T-helper 17 cell (primary cell): ENCODE measurements at regions not wholly inside any gene's neighbourhood (a gene's known extent, or its start where the extent isn't known, plus 50 kb on each side); places are given as distances from the start of the nearest gene placed in this dataset.
"Not testable (repeated sequence)": the region's sequence is repeated elsewhere in the genome, so short reads cannot be mapped to it uniquely, and the experiment has no call there.

Source experiments
- ATAC-seq: fragments of 150-1000 bp; cut with Tn5 transposase; 2 replicates; pipeline ENCODE4 v1.10.0; 2021; ENCODE audit warnings: mild to moderate bottlenecking, moderate library complexity
- DNase-seq, 3 donors: peaks; one replicate each; pipeline versions ENCODE4 v3.0.0 to v3.0.0-alpha.2; 2020 to 2021
- H3K9me3 ChIP-seq: one replicate; pipeline ENCODE4 v1.7.0; 2013; ENCODE audit warnings: low read length, mild to moderate bottlenecking; ENCODE audit not compliant: control insufficient read depth, poor library complexity, severe bottlenecking
- H3K27ac Mint-ChIP-seq: one replicate; pipeline ENCODE4 v1.8.0; 2022; ENCODE audit warnings: mild to moderate bottlenecking, moderate library complexity, mixed read lengths
- H3K27me3 Mint-ChIP-seq: one replicate; pipeline ENCODE4 v1.8.0; 2022; ENCODE audit warnings: mixed read lengths
- H3K36me3 Mint-ChIP-seq: one replicate; pipeline ENCODE4 v1.8.0; 2022; ENCODE audit warnings: low read depth, mixed read lengths
- H3K4me1 Mint-ChIP-seq: one replicate; pipeline ENCODE4 v1.8.0; 2022; ENCODE audit warnings: mild to moderate bottlenecking, mixed read lengths
- H3K4me3 Mint-ChIP-seq: one replicate; pipeline ENCODE4 v1.8.0; 2022; ENCODE audit warnings: mild to moderate bottlenecking, moderate library complexity, mixed read lengths

DNA sequence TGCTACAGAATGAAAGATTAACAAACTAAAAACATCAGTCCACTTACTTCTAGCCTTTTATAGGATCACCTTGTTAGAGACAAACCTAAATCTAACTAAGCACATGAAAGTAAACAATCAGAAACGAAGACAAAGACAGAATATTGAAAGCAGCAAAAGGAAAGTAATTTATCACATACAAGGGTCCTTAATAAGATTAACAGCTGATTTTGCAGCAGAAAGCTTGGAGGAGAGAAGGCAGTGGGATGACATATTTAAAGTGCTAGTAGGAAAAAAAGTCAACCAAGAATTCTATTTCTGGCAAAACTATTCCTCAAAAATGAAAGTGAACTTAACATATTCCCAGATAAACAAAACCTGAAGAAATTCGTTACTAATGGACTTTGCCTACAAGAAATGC is 286.4 kb downstream of the RWDD3 start:
- no peak for DNase-seq
- no peaks in the 10 kb centered on the region for H3K9me3 ChIP-seq
- no peak for ATAC-seq
- H3K4me3 Mint-ChIP-seq = no peak overlapping the region
- H3K27me3 Mint-ChIP-seq = no peaks in the 10 kb centered on the region
- no peaks in the 10 kb centered on the region for H3K36me3 Mint-ChIP-seq
- no peaks in the 10 kb centered on the region for H3K4me1 Mint-ChIP-seq
- no peak overlapping the region for H3K27ac Mint-ChIP-seq

DNA sequence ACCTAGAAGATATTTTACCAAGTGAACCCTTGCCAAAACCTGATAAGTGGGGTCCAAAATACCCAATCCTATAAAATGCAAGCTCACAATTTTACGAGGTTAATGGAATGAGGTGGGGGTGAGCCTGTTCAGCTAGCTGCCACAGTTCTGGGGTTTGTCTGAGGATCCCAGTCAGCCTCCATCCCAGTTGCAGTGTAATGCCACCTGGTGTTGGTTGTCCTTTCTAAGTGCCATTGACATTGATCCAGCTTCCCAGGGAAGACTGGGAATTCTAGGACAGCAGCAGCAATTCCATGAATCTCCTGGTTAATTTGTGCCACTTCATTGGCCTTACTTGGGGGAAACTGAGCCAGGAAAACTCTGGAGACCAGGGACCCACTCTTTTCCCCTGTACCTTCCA is 298.3 kb downstream of the RWDD3 start:
- no peak overlapping the region for H3K4me3 Mint-ChIP-seq
- DNase-seq (no peak), ATAC-seq (no peak)
- H3K36me3 Mint-ChIP-seq = no peaks in the 10 kb centered on the region
- no peaks in the 10 kb centered on the region for H3K27me3 Mint-ChIP-seq
- H3K9me3 ChIP-seq = no peaks in the 10 kb centered on the region
- no peak overlapping the region for H3K27ac Mint-ChIP-seq
- H3K4me1 Mint-ChIP-seq = no peaks in the 10 kb centered on the region

DNA sequence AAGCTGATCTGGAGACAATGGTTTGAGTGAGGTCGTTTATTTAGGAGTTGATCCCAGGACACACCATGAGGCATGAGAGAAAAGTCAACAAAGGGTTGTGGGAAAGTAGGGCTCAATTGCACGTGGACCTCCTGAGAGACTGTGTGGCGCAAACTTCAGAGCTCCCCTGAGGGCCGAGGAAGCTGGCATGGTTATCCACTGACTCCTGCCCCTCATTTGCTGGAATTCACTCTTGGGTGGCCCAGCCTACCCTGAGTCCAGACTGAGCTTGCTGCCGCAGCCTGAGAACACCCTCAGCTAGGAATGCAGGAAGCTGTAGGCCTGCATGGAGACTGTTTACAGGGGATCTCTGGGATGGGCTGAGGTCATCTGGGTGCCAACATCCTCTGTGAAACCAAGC is 301.0 kb downstream of the RWDD3 start:
- no peaks in the 10 kb centered on the region for H3K27me3 Mint-ChIP-seq
- no peak for ATAC-seq
- H3K9me3 ChIP-seq = no peaks in the 10 kb centered on the region
- no peaks in the 10 kb centered on the region for H3K36me3 Mint-ChIP-seq
- no peak overlapping the region for H3K27ac Mint-ChIP-seq
- no peak overlapping the region for H3K4me3 Mint-ChIP-seq
- DNase-seq = no peak
- no peaks in the 10 kb centered on the region for H3K4me1 Mint-ChIP-seq

DNA sequence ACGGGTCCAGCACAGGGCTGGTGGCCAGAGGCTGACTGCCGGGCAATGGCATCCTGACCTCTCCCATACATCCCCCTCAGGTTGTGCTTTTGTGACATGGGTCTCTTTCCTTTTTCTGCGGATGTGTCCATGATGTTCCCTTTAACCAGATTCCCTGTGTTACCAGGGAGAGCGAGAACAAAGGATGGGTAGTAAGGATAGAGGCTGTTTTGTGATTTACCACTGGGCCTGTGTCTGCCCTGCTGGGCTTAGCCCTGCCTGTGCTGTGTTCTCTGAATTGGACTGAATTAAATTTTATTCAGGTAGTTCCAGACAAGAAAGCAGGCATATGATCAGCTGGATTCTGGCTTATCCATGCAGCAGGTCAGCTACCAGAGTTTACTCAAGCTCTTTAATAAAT is 301.6 kb downstream of the RWDD3 start:
- ATAC-seq (no peak), DNase-seq (no peak)
- H3K4me3 Mint-ChIP-seq = no peak overlapping the region
- H3K27ac Mint-ChIP-seq = no peak overlapping the region
- H3K4me1 Mint-ChIP-seq = no peaks in the 10 kb centered on the region
- no peaks in the 10 kb centered on the region for H3K9me3 ChIP-seq
- H3K27me3 Mint-ChIP-seq = no peaks in the 10 kb centered on the region
- H3K36me3 Mint-ChIP-seq = no peaks in the 10 kb centered on the region

DNA sequence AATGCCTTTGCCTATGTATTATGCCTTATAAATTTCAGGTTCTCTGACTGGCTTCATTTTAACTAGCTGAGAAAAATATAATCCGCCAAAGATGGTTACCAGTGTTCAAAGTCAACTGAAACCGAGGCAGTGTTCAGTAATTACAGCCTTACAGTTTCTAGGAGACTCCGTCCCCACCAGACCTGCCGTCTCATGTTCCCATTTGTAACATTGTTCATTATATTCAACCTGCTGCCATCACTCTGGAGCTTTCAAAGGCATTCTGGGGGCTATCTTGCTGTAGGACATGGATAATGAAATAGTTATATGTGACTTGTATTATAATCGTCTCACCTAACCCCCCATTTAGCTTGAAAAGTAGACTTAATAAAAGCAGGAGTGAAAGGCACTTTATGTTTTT is 302.5 kb downstream of the RWDD3 start:
- no peak overlapping the region for H3K4me3 Mint-ChIP-seq
- no peaks in the 10 kb centered on the region for H3K27me3 Mint-ChIP-seq
- H3K36me3 Mint-ChIP-seq = no peaks in the 10 kb centered on the region
- no peak for ATAC-seq
- H3K27ac Mint-ChIP-seq = no peak overlapping the region
- no peaks in the 10 kb centered on the region for H3K4me1 Mint-ChIP-seq
- H3K9me3 ChIP-seq = no peaks in the 10 kb centered on the region
- no peak for DNase-seq

DNA sequence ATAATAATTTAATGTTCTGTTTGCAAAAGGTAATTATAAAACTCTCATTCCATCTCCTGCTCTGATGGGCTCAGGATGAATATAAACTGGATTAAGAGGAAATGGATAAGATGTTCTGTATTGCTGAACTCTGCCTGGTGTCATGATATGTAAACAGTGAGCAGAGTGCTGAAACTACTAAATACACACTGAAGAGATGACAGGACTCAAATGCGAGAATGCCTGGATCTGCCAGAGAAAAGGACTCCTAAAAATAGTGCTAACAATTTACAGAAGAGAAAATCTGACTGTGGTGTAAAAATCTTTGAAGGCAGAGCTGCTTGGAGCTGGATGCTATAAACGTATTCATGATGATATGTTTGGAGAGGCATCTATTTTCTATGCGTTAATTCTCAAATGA is 303.2 kb downstream of the RWDD3 start:
- ATAC-seq (no peak), DNase-seq (no peak)
- H3K36me3 Mint-ChIP-seq = no peaks in the 10 kb centered on the region
- H3K9me3 ChIP-seq = no peaks in the 10 kb centered on the region
- no peak overlapping the region for H3K27ac Mint-ChIP-seq
- no peak overlapping the region for H3K4me3 Mint-ChIP-seq
- no peaks in the 10 kb centered on the region for H3K27me3 Mint-ChIP-seq
- no peaks in the 10 kb centered on the region for H3K4me1 Mint-ChIP-seq

DNA sequence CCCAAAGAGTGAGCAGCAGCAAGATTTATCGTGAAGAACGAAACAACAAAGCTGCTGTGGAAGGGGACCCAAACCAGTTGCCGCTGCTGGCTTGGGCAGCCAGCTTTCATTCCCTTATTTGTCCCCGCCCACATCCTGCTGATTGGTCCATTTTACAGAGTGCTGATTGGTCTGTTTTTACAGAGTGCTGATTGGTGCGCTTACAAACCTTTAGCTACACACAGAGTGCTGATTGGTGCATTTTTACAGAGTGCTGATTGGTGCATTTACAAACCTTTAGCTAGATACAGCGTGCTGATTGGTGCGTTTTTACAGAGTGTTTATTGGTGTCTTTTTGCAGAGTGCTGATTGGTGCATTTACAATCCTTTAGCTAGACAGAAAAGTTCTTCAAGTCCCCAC is 304.2 kb downstream of the RWDD3 start:
- not testable (repeated sequence) for ATAC-seq, H3K27ac Mint-ChIP-seq, H3K4me1 Mint-ChIP-seq, H3K27me3 Mint-ChIP-seq, H3K4me3 Mint-ChIP-seq, H3K36me3 Mint-ChIP-seq, H3K9me3 ChIP-seq, DNase-seq

DNA sequence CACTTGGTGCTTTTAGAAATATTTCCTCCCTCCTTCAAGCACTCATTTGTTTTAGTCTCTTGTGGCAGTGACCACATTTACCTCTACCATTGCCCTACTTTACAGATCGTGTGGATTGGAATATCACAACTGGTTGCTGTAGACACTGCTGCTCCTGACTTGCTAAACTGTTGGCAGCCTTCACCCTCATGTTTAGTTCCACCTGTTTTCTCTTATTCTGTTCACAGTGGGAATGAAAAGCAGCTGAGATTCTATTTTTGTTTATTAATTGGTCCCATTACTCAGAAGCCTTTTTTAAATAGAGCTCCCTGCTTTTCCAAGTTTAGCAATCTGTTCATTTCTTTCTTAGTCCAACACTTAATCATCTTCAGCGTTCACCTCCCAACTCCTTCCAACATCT is 308.9 kb downstream of the RWDD3 start:
- H3K9me3 ChIP-seq = no peaks in the 10 kb centered on the region
- no peak overlapping the region for H3K4me3 Mint-ChIP-seq
- H3K4me1 Mint-ChIP-seq = no peaks in the 10 kb centered on the region
- no peaks in the 10 kb centered on the region for H3K36me3 Mint-ChIP-seq
- DNase-seq = no peak
- ATAC-seq = no peak
- H3K27ac Mint-ChIP-seq = no peak overlapping the region
- H3K27me3 Mint-ChIP-seq = no peaks in the 10 kb centered on the region

DNA sequence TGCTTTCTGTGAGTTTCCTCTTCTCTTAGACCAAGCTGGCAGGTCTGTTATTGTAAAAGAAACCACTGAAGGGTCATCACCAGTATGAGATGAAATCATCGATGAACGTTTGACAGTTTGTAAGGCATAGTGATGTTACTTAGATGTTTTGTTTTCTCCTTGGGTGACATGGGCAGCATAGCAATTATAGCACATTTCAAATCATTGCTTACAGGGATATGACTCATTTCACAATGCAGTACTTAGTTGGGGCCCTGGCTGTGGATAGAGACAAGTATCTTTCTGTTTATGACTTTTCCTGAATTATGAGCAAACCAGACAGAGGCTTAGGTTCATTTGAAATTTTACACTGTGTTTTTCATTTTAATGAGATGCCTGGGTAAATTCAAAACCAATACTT is 313.0 kb downstream of the RWDD3 start:
- no peak overlapping the region for H3K27ac Mint-ChIP-seq
- no peak for DNase-seq
- H3K4me3 Mint-ChIP-seq = no peak overlapping the region
- ATAC-seq = no peak
- no peaks in the 10 kb centered on the region for H3K9me3 ChIP-seq
- no peaks in the 10 kb centered on the region for H3K27me3 Mint-ChIP-seq
- H3K36me3 Mint-ChIP-seq = no peaks in the 10 kb centered on the region
- H3K4me1 Mint-ChIP-seq = no peaks in the 10 kb centered on the region

DNA sequence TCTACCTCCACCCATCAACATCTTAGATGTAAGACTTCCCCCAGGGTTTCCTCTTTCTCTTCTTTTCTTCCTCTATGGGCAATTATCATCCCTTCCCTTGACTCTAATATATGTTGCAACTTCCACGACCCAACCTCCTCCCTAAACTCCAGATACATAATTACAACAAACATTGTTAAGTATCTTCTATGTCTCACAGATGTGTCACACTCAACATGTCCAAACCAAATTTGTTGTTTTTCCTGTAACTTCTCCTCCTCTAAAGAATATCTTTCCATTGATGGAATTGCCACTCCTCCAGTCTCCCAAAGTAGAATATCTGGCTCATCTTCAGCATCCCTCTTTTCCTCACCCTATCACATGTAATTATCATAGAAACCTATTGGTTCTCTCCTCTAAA is 314.2 kb downstream of the RWDD3 start:
- DNase-seq (no peak), ATAC-seq (no peak)
- H3K4me3 Mint-ChIP-seq = no peak overlapping the region
- no peak overlapping the region for H3K27ac Mint-ChIP-seq
- no peaks in the 10 kb centered on the region for H3K27me3 Mint-ChIP-seq
- H3K36me3 Mint-ChIP-seq = no peaks in the 10 kb centered on the region
- no peaks in the 10 kb centered on the region for H3K4me1 Mint-ChIP-seq
- no peaks in the 10 kb centered on the region for H3K9me3 ChIP-seq

DNA sequence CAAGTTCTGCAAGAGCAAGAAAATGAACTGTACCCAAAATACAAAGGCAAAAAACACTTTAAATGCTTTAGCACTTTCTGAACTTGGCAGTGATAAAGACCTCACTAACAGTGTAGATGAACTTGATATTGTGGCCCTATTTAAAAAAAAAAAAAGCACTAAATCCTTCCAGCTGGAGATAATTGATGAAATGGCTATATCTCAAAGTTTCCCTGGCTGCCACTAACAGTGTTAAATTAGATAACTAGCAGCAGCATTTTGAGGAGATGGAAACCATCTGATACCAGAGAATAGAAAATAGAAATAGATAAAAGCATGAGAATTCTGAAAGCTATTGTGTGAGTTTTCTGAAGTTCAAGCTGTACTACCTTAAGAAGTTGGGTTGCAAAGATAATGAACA is 317.2 kb downstream of the RWDD3 start:
- no peak overlapping the region for H3K4me3 Mint-ChIP-seq
- H3K27me3 Mint-ChIP-seq = no peaks in the 10 kb centered on the region
- DNase-seq = no peak
- H3K4me1 Mint-ChIP-seq = no peaks in the 10 kb centered on the region
- H3K36me3 Mint-ChIP-seq = no peaks in the 10 kb centered on the region
- no peak for ATAC-seq
- no peaks in the 10 kb centered on the region for H3K9me3 ChIP-seq
- no peak overlapping the region for H3K27ac Mint-ChIP-seq

DNA sequence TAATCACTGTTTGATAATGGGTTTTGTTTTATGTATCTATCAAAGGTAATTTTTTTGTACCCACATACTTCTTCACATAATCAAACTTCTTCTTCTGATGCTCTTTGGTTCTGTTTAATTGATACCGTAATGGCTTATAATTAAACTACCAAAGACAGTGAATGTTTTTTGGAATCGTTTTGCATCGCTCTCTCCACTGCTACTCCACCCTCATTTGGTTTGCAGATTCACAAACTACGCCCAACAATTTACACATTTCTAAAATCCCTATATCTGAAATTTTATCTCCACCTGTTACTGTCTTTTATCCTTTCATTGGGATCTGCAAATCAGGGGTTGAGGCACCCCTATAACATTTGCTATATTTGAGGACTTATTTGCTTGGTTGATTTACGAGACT is 319.6 kb downstream of the RWDD3 start:
- ATAC-seq (no peak), DNase-seq (no peak)
- H3K27me3 Mint-ChIP-seq = no peaks in the 10 kb centered on the region
- no peaks in the 10 kb centered on the region for H3K4me1 Mint-ChIP-seq
- no peaks in the 10 kb centered on the region for H3K9me3 ChIP-seq
- H3K4me3 Mint-ChIP-seq = no peak overlapping the region
- no peaks in the 10 kb centered on the region for H3K36me3 Mint-ChIP-seq
- H3K27ac Mint-ChIP-seq = no peak overlapping the region

DNA sequence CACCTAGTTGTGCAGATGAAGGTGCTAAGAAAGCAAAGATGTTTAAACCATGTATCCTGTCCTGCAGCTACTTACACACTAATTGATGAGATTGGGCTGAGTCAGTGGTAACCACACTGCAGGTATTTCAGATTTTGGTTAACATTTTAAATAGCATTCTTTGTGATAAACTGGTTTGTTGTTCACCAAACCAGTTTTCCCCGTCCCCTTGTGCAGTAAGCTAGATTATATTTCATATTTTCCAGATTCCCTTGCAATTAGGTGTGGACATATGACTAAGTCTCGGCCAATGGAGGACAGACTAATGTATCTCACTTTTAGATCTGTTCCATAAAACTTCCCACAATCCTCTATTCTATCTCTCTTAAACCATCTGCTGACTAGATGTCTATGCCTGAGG is 320.4 kb downstream of the RWDD3 start:
- no peak overlapping the region for H3K27ac Mint-ChIP-seq
- no peaks in the 10 kb centered on the region for H3K9me3 ChIP-seq
- no peaks in the 10 kb centered on the region for H3K4me1 Mint-ChIP-seq
- H3K27me3 Mint-ChIP-seq = no peaks in the 10 kb centered on the region
- H3K36me3 Mint-ChIP-seq = no peaks in the 10 kb centered on the region
- no peak for DNase-seq
- no peak overlapping the region for H3K4me3 Mint-ChIP-seq
- ATAC-seq = no peak

DNA sequence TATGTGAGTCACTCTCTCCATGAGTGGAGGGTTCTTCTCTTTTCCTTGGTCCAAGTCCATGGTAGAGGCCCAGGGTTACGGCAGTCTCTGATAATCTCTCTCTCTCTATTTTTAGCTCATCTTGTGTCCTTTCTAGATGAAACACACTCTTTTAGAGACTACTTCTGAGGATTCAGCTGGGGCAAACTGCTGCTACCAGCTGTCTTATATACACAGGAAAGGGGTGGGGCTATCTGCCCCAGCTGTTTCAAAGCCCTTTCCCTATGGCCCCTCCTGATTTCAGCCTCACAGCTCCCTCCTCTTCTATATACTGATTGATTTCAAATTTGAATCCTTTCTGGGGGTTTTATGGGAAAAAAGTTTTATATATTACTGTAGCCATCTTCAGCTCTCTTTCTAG is 324.8 kb downstream of the RWDD3 start:
- Mint-ChIP-seq H3K4me3 (no peak overlapping the region), H3K4me1 (no peaks in the 10 kb centered on the region), H3K27ac (no peak overlapping the region), H3K36me3 (no peaks in the 10 kb centered on the region), H3K27me3 (no peaks in the 10 kb centered on the region)
- ATAC-seq = no peak
- DNase-seq = no peak
- no peaks in the 10 kb centered on the region for H3K9me3 ChIP-seq

DNA sequence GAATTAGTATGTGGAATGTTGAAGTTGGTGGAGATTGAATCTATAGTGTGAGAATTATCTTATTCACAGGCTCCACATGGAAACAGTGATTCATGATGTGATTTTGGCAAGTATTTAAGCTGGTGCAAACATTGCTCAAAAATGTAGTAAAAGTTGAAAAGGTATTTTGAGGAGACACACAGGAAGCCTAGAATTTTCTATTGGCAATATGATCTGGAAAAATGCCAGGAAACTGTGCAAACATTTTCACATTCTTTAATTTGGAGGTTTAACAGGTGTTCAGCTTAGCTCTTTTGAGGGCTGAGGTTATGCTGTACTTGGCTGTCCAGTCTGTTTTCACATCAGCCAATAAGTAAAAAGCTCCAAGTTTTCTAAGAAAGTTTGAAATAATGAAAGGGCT is 327.3 kb downstream of the RWDD3 start:
- H3K9me3 ChIP-seq = no peaks in the 10 kb centered on the region
- ATAC-seq (no peak), DNase-seq (no peak)
- no peak overlapping the region for H3K27ac Mint-ChIP-seq
- no peak overlapping the region for H3K4me3 Mint-ChIP-seq
- H3K4me1 Mint-ChIP-seq = no peaks in the 10 kb centered on the region
- no peaks in the 10 kb centered on the region for H3K27me3 Mint-ChIP-seq
- H3K36me3 Mint-ChIP-seq = no peaks in the 10 kb centered on the region
